Activated CD8-positive, alpha-beta memory T cell treated with anti-CD3 and anti-CD28 coated beads, Interleukin-2, amount 10 ng/mL, durations not matched to agents 7 days and 5 days (primary cell): ENCODE measurements at regions not wholly inside any gene's neighbourhood (a gene's known extent, or its start where the extent isn't known, plus 50 kb on each side); places are given as distances from the start of the nearest gene placed in this dataset.

Experiments used
- ATAC-seq: fragments of 150-1000 bp; cut with Tn5 transposase; one replicate; pipeline ENCODE4 v1.10.0; 2021; ENCODE audit warnings: moderate library complexity
- CTCF ChIA-PET: fragments of 350-600 bp; sonication (Branson Sonifier 250); formaldehyde crosslinking; loops from one replicate; lab custom pipeline; 2021; ENCODE audit warnings: antibody characterized with exemption; lab: Charles Lee
- DNase-seq: peaks from one replicate; pipeline ENCODE4 v3.0.0-alpha.2; 2020
- H3K27ac Mint-ChIP-seq: one replicate; pipeline ENCODE4 v1.8.0; 2021; ENCODE audit warnings: mild to moderate bottlenecking, mixed read lengths
- H3K27me3 Mint-ChIP-seq: one replicate; pipeline ENCODE4 v1.8.0; 2021; ENCODE audit warnings: mixed read lengths
- H3K36me3 Mint-ChIP-seq: one replicate; pipeline ENCODE4 v1.8.0; 2021; ENCODE audit warnings: mild to moderate bottlenecking, mixed read lengths
- H3K4me1 Mint-ChIP-seq: one replicate; pipeline ENCODE4 v1.8.0; 2021; ENCODE audit warnings: mixed read lengths
- H3K4me3 Mint-ChIP-seq: one replicate; pipeline ENCODE4 v1.8.0; 2021; ENCODE audit warnings: mild to moderate bottlenecking, moderate library complexity, mixed read lengths
- H3K9me3 Mint-ChIP-seq: one replicate; pipeline ENCODE4 v1.8.0; 2022; ENCODE audit warnings: low read depth, mixed read lengths

GRCh38 chr5:174521449-174521848 lies 202.9 kb upstream of the MSX2 start:
- Mint-ChIP-seq H3K36me3 (no peaks in the 10 kb centered on the region), H3K9me3 (peaks cover 4% of the 10 kb centered on the region), H3K4me3 (no peak overlapping the region), H3K27me3 (no peaks in the 10 kb centered on the region), H3K4me1 (no peaks in the 10 kb centered on the region), H3K27ac (no peak overlapping the region)
- no peak for ATAC-seq
- DNase-seq = no peak
- CTCF ChIA-PET = no interaction called here

- H3K4me3 Mint-ChIP-seq = no peak overlapping the region
- no peaks in the 10 kb centered on the region for H3K4me1 Mint-ChIP-seq
- no peak for DNase-seq
- peaks cover 4% of the 10 kb centered on the region for H3K9me3 Mint-ChIP-seq
- H3K27ac Mint-ChIP-seq = no peak overlapping the region
- H3K27me3 Mint-ChIP-seq = no peaks in the 10 kb centered on the region
- no peaks in the 10 kb centered on the region for H3K36me3 Mint-ChIP-seq
- CTCF ChIA-PET = no interaction called here
- no peak for ATAC-seq
Measured at GRCh38 chr5:174522480-174523260, 201.7 kb upstream of the MSX2 start.

- Mint-ChIP-seq H3K9me3 (peaks cover 4% of the 10 kb centered on the region), H3K27ac (no peak overlapping the region), H3K27me3 (no peaks in the 10 kb centered on the region), H3K36me3 (no peaks in the 10 kb centered on the region), H3K4me1 (no peaks in the 10 kb centered on the region), H3K4me3 (no peak overlapping the region)
- CTCF ChIA-PET = no interaction called here
- DNase-seq = no peak
- ATAC-seq = no peak
Measured at GRCh38 chr5:174523311-174524071, 200.9 kb upstream of the MSX2 start.

- ATAC-seq (no peak), DNase-seq (no peak)
- H3K4me3 Mint-ChIP-seq = no peak overlapping the region
- no peaks in the 10 kb centered on the region for H3K4me1 Mint-ChIP-seq
- CTCF ChIA-PET = no interaction called here
- no peaks in the 10 kb centered on the region for H3K27me3 Mint-ChIP-seq
- H3K27ac Mint-ChIP-seq = no peak overlapping the region
- peaks cover 4% of the 10 kb centered on the region for H3K9me3 Mint-ChIP-seq
- no peaks in the 10 kb centered on the region for H3K36me3 Mint-ChIP-seq
Measured at GRCh38 chr5:174524351-174524750, 200.0 kb upstream of the MSX2 start.

GRCh38 chr5:174526177-174526576 lies 198.2 kb upstream of the MSX2 start:
- no peak overlapping the region for H3K27ac Mint-ChIP-seq
- no peak for DNase-seq
- H3K27me3 Mint-ChIP-seq = no peaks in the 10 kb centered on the region
- CTCF ChIA-PET = interaction anchor here (0.5 kb wide), 1 partner anchor 82 kb away, joined by 3 read pairs; no protein-coding TSS in a partner anchor
- H3K36me3 Mint-ChIP-seq = no peaks in the 10 kb centered on the region
- H3K4me3 Mint-ChIP-seq = no peak overlapping the region
- ATAC-seq = no peak
- H3K4me1 Mint-ChIP-seq = no peaks in the 10 kb centered on the region
- peaks cover 4% of the 10 kb centered on the region for H3K9me3 Mint-ChIP-seq

- peaks cover 2% of the 10 kb centered on the region for H3K9me3 Mint-ChIP-seq
- no peak overlapping the region for H3K27ac Mint-ChIP-seq
- H3K4me1 Mint-ChIP-seq = no peaks in the 10 kb centered on the region
- H3K4me3 Mint-ChIP-seq = no peak overlapping the region
- DNase-seq = no peak
- CTCF ChIA-PET = no interaction called here
- H3K36me3 Mint-ChIP-seq = no peaks in the 10 kb centered on the region
- H3K27me3 Mint-ChIP-seq = no peaks in the 10 kb centered on the region
- ATAC-seq = no peak
Measured at GRCh38 chr5:174527916-174528540, 196.4 kb upstream of the MSX2 start.

- Mint-ChIP-seq H3K27ac (no peak overlapping the region), H3K4me3 (no peak overlapping the region), H3K36me3 (no peaks in the 10 kb centered on the region), H3K4me1 (no peaks in the 10 kb centered on the region), H3K27me3 (no peaks in the 10 kb centered on the region), H3K9me3 (peaks cover 2% of the 10 kb centered on the region)
- DNase-seq (no peak), ATAC-seq (no peak)
- CTCF ChIA-PET = no interaction called here
Measured at GRCh38 chr5:174528821-174529544, 195.4 kb upstream of the MSX2 start.

GRCh38 chr5:174529925-174530681 lies 194.3 kb upstream of the MSX2 start:
- Mint-ChIP-seq H3K4me3 (no peak overlapping the region), H3K36me3 (no peaks in the 10 kb centered on the region), H3K9me3 (no peaks in the 10 kb centered on the region), H3K27ac (no peak overlapping the region), H3K27me3 (no peaks in the 10 kb centered on the region), H3K4me1 (no peaks in the 10 kb centered on the region)
- no peak for DNase-seq
- ATAC-seq = no peak
- CTCF ChIA-PET = no interaction called here

GRCh38 chr5:174531782-174532191 lies 192.6 kb upstream of the MSX2 start:
- ATAC-seq (no peak), DNase-seq (no peak)
- Mint-ChIP-seq H3K36me3 (no peaks in the 10 kb centered on the region), H3K27me3 (no peaks in the 10 kb centered on the region), H3K27ac (no peak overlapping the region), H3K9me3 (no peaks in the 10 kb centered on the region), H3K4me3 (no peak overlapping the region), H3K4me1 (no peaks in the 10 kb centered on the region)
- CTCF ChIA-PET = no interaction called here

- Mint-ChIP-seq H3K9me3 (no peaks in the 10 kb centered on the region), H3K27me3 (no peaks in the 10 kb centered on the region), H3K4me3 (no peak overlapping the region), H3K4me1 (no peaks in the 10 kb centered on the region), H3K27ac (no peak overlapping the region), H3K36me3 (no peaks in the 10 kb centered on the region)
- CTCF ChIA-PET = no interaction called here
- ATAC-seq = no peak
- no peak for DNase-seq
Measured at GRCh38 chr5:174532455-174533453, 191.6 kb upstream of the MSX2 start.

- Mint-ChIP-seq H3K9me3 (peaks cover 6% of the 10 kb centered on the region), H3K27me3 (no peaks in the 10 kb centered on the region), H3K36me3 (no peaks in the 10 kb centered on the region), H3K27ac (no peak overlapping the region), H3K4me1 (no peaks in the 10 kb centered on the region), H3K4me3 (no peak overlapping the region)
- no peak for DNase-seq
- ATAC-seq = no peak
- CTCF ChIA-PET = no interaction called here
Measured at GRCh38 chr5:174533751-174534241, 190.6 kb upstream of the MSX2 start.

GRCh38 chr5:174535669-174536068 lies 188.7 kb upstream of the MSX2 start:
- CTCF ChIA-PET = no interaction called here
- Mint-ChIP-seq H3K9me3 (peaks cover 8% of the 10 kb centered on the region), H3K27ac (no peak overlapping the region), H3K27me3 (no peaks in the 10 kb centered on the region), H3K36me3 (no peaks in the 10 kb centered on the region), H3K4me1 (no peaks in the 10 kb centered on the region), H3K4me3 (no peak overlapping the region)
- DNase-seq (no peak), ATAC-seq (no peak)
